ENCODE measurements at regions not wholly inside any gene's neighbourhood (a gene's known extent, or its start where the extent isn't known, plus 50 kb on each side); places are given as distances from the start of the nearest gene placed in this dataset.
"Not testable (repeated sequence)": the region's sequence is repeated elsewhere in the genome, so short reads cannot be mapped to it uniquely, and the experiment has no call there.

GRCh38 chr16:65808790-65809189, 557.7 kb upstream of the CDH5 start:
- Mint-ChIP-seq H3K36me3 (no peaks in the 10 kb centered on the region), H3K27me3 (peaks cover 2 to 10% of the 10 kb centered on the region in 2 donors), H3K4me3 (no peak overlapping the region), H3K4me1 (no peaks in the 10 kb centered on the region), H3K27ac (no peak overlapping the region), H3K9me3 (peaks cover 0 to 30% (median 4%) of the 10 kb centered on the region in 3 donors)
- Histone ChIP-seq H3K27ac (ENCODE audit: low read length) (no peak overlapping the region), H3K4me1 (ENCODE audit: control insufficient read depth in 1 of 2, extremely low read depth in 1 of 2, insufficient read depth in 2 of 2, low read length in 2 of 2) (no peaks in the 10 kb centered on the region), H3K9me3 (no peaks in the 10 kb centered on the region), H3K27me3 (replicated peaks in 1 of 2; ENCODE audit: control insufficient read depth in 2 of 2, extremely low read depth in 1 of 2, insufficient read depth in 2 of 2, low read length in 1 of 2) (no peaks in the 10 kb centered on the region), H3K4me3 (ENCODE audit: control insufficient read depth in 1 of 2, extremely low read depth in 1 of 2, low read length in 1 of 2) (no peak overlapping the region), H3K36me3 (ENCODE audit: control insufficient read depth in 2 of 2, extremely low read depth in 1 of 2, insufficient read depth in 1 of 2, low read length in 1 of 2) (no peaks in the 10 kb centered on the region)
- no peak for ATAC-seq (replicated peaks in 1 of 4)
- ChIA-PET CTCF (no interaction called here), POLR2A (no interaction called here)
- DNase-seq = no peak
- WGBS (ENCODE audit: insufficient coverage) = 72% methylated on average over 2 of the region's 4 CpGs

- ChIA-PET POLR2A (no interaction called here), CTCF (no interaction called here)
- Mint-ChIP-seq H3K36me3 (no peaks in the 10 kb centered on the region), H3K27me3 (peaks cover 2 to 9% of the 10 kb centered on the region in 2 donors), H3K27ac (no peak overlapping the region), H3K9me3 (peaks cover 0 to 33% (median 4%) of the 10 kb centered on the region in 3 donors), H3K4me1 (no peaks in the 10 kb centered on the region), H3K4me3 (no peak overlapping the region)
- H3K4me1 ChIP-seq (ENCODE audit: control insufficient read depth in 1 of 2, extremely low read depth in 1 of 2, insufficient read depth in 2 of 2, low read length in 2 of 2) = no peaks in the 10 kb centered on the region
- H3K27me3 ChIP-seq (replicated peaks in 1 of 2; ENCODE audit: control insufficient read depth in 2 of 2, extremely low read depth in 1 of 2, insufficient read depth in 2 of 2, low read length in 1 of 2) = no peaks in the 10 kb centered on the region
- WGBS (ENCODE audit: insufficient coverage) = 14% methylated on average over 1 of the region's 1 CpG
- H3K9me3 ChIP-seq = no peaks in the 10 kb centered on the region
- DNase-seq (no peak), ATAC-seq (replicated peaks in 1 of 4) (no peak)
- no peak overlapping the region for H3K4me3 ChIP-seq (ENCODE audit: control insufficient read depth in 1 of 2, extremely low read depth in 1 of 2, low read length in 1 of 2)
- H3K36me3 ChIP-seq (ENCODE audit: control insufficient read depth in 2 of 2, extremely low read depth in 1 of 2, insufficient read depth in 1 of 2, low read length in 1 of 2) = no peaks in the 10 kb centered on the region
- no peak overlapping the region for H3K27ac ChIP-seq (ENCODE audit: low read length)
Observed at GRCh38 chr16:65807858-65808257, 558.6 kb upstream of the CDH5 start.

- POLR2A ChIA-PET; ATAC-seq (replicated peaks in 1 of 4); H3K36me3 Mint-ChIP-seq; H3K4me3 Mint-ChIP-seq; H3K4me1 ChIP-seq (ENCODE audit: control insufficient read depth in 1 of 2, extremely low read depth in 1 of 2, insufficient read depth in 2 of 2, low read length in 2 of 2); H3K27me3 ChIP-seq (replicated peaks in 1 of 2; ENCODE audit: control insufficient read depth in 2 of 2, extremely low read depth in 1 of 2, insufficient read depth in 2 of 2, low read length in 1 of 2); H3K27me3 Mint-ChIP-seq; CTCF ChIA-PET; H3K4me1 Mint-ChIP-seq; H3K9me3 ChIP-seq; H3K27ac ChIP-seq (ENCODE audit: low read length); H3K27ac Mint-ChIP-seq; H3K36me3 ChIP-seq (ENCODE audit: control insufficient read depth in 2 of 2, extremely low read depth in 1 of 2, insufficient read depth in 1 of 2, low read length in 1 of 2); DNase-seq; H3K4me3 ChIP-seq (ENCODE audit: control insufficient read depth in 1 of 2, extremely low read depth in 1 of 2, low read length in 1 of 2): not testable (repeated sequence)
- peaks cover 0 to 22% (median 4%) of the 10 kb centered on the region in 3 donors for H3K9me3 Mint-ChIP-seq
Observed at GRCh38 chr16:65805704-65806103, 560.8 kb upstream of the CDH5 start.

- Histone ChIP-seq H3K27ac (ENCODE audit: low read length) (no peak overlapping the region), H3K9me3 (no peaks in the 10 kb centered on the region), H3K4me1 (ENCODE audit: control insufficient read depth in 1 of 2, extremely low read depth in 1 of 2, insufficient read depth in 2 of 2, low read length in 2 of 2) (no peaks in the 10 kb centered on the region), H3K4me3 (ENCODE audit: control insufficient read depth in 1 of 2, extremely low read depth in 1 of 2, low read length in 1 of 2) (no peak overlapping the region), H3K27me3 (replicated peaks in 1 of 2; ENCODE audit: control insufficient read depth in 2 of 2, extremely low read depth in 1 of 2, insufficient read depth in 2 of 2, low read length in 1 of 2) (peaks cover 0 to 2% of the 10 kb centered on the region in 2 experiments), H3K36me3 (ENCODE audit: control insufficient read depth in 2 of 2, extremely low read depth in 1 of 2, insufficient read depth in 1 of 2, low read length in 1 of 2) (no peaks in the 10 kb centered on the region)
- H3K4me1 Mint-ChIP-seq = no peaks in the 10 kb centered on the region
- ChIA-PET POLR2A (no interaction called here), CTCF (no interaction called here)
- no peak overlapping the region for H3K27ac Mint-ChIP-seq
- H3K36me3 Mint-ChIP-seq = no peaks in the 10 kb centered on the region
- DNase-seq = no peak
- peaks cover 0 to 9% (median 4%) of the 10 kb centered on the region in 3 donors for H3K9me3 Mint-ChIP-seq
- peaks cover 0 to 4% of the 10 kb centered on the region in 2 donors for H3K27me3 Mint-ChIP-seq
- ATAC-seq (replicated peaks in 1 of 4) = no peak
- WGBS (ENCODE audit: insufficient coverage) = no CpG with 5 or more reads among the region's 3 CpGs
- H3K4me3 Mint-ChIP-seq = no peak overlapping the region
Observed at GRCh38 chr16:65796481-65796880, 570.0 kb upstream of the CDH5 start.

- Histone ChIP-seq H3K27me3 (replicated peaks in 1 of 2; ENCODE audit: control insufficient read depth in 2 of 2, extremely low read depth in 1 of 2, insufficient read depth in 2 of 2, low read length in 1 of 2) (peaks cover 0 to 2% of the 10 kb centered on the region in 2 experiments), H3K9me3 (no peaks in the 10 kb centered on the region), H3K4me1 (ENCODE audit: control insufficient read depth in 1 of 2, extremely low read depth in 1 of 2, insufficient read depth in 2 of 2, low read length in 2 of 2) (no peaks in the 10 kb centered on the region), H3K4me3 (ENCODE audit: control insufficient read depth in 1 of 2, extremely low read depth in 1 of 2, low read length in 1 of 2) (no peak overlapping the region), H3K36me3 (ENCODE audit: control insufficient read depth in 2 of 2, extremely low read depth in 1 of 2, insufficient read depth in 1 of 2, low read length in 1 of 2) (no peaks in the 10 kb centered on the region), H3K27ac (ENCODE audit: low read length) (no peak overlapping the region)
- H3K27ac Mint-ChIP-seq = no peak overlapping the region
- ChIA-PET CTCF (no interaction called here), POLR2A (no interaction called here)
- no peaks in the 10 kb centered on the region for H3K4me1 Mint-ChIP-seq
- DNase-seq (no peak), ATAC-seq (replicated peaks in 1 of 4) (no peak)
- H3K4me3 Mint-ChIP-seq = no peak overlapping the region
- no peaks in the 10 kb centered on the region for H3K36me3 Mint-ChIP-seq
- H3K9me3 Mint-ChIP-seq = peaks cover 0 to 9% (median 4%) of the 10 kb centered on the region in 3 donors
- WGBS (ENCODE audit: insufficient coverage) = no CpG with 5 or more reads among the region's 1 CpG
- H3K27me3 Mint-ChIP-seq = peaks cover 0 to 4% of the 10 kb centered on the region in 2 donors
Observed at GRCh38 chr16:65794973-65795372, 571.5 kb upstream of the CDH5 start.

GRCh38 chr16:65793781-65794180, 572.7 kb upstream of the CDH5 start:
- H3K4me1 ChIP-seq (ENCODE audit: control insufficient read depth in 1 of 2, extremely low read depth in 1 of 2, insufficient read depth in 2 of 2, low read length in 2 of 2) = no peaks in the 10 kb centered on the region
- no peak for ATAC-seq (replicated peaks in 1 of 4)
- WGBS (ENCODE audit: insufficient coverage) = no CpG with 5 or more reads among the region's 3 CpGs

GRCh38 chr16:65790768-65791167, 575.7 kb upstream of the CDH5 start:
- ATAC-seq (replicated peaks in 1 of 4) (no peak), DNase-seq (no peak)
- no peaks in the 10 kb centered on the region for H3K4me1 Mint-ChIP-seq
- Histone ChIP-seq H3K9me3 (no peaks in the 10 kb centered on the region), H3K36me3 (ENCODE audit: control insufficient read depth in 2 of 2, extremely low read depth in 1 of 2, insufficient read depth in 1 of 2, low read length in 1 of 2) (no peaks in the 10 kb centered on the region), H3K4me1 (ENCODE audit: control insufficient read depth in 1 of 2, extremely low read depth in 1 of 2, insufficient read depth in 2 of 2, low read length in 2 of 2) (no peaks in the 10 kb centered on the region), H3K27me3 (replicated peaks in 1 of 2; ENCODE audit: control insufficient read depth in 2 of 2, extremely low read depth in 1 of 2, insufficient read depth in 2 of 2, low read length in 1 of 2) (peaks cover 2% of the 10 kb centered on the region in 2 experiments), H3K27ac (ENCODE audit: low read length) (no peak overlapping the region), H3K4me3 (ENCODE audit: control insufficient read depth in 1 of 2, extremely low read depth in 1 of 2, low read length in 1 of 2) (no peak overlapping the region)
- no peak overlapping the region for H3K27ac Mint-ChIP-seq
- ChIA-PET POLR2A (no interaction called here), CTCF (no interaction called here)
- no peaks in the 10 kb centered on the region for H3K36me3 Mint-ChIP-seq
- H3K4me3 Mint-ChIP-seq = no peak overlapping the region
- 56% methylated on average over 1 of the region's 2 CpGs for WGBS (ENCODE audit: insufficient coverage)
- H3K27me3 Mint-ChIP-seq = peaks cover 0 to under 1% of the 10 kb centered on the region in 2 donors
- peaks cover 0 to 6% (median under 1%) of the 10 kb centered on the region in 3 donors for H3K9me3 Mint-ChIP-seq

More at GRCh38 chr16:65793781-65794180, 572.7 kb upstream of the CDH5 start:
- Histone ChIP-seq H3K4me3 (ENCODE audit: control insufficient read depth in 1 of 2, extremely low read depth in 1 of 2, low read length in 1 of 2) (no peak overlapping the region), H3K36me3 (ENCODE audit: control insufficient read depth in 2 of 2, extremely low read depth in 1 of 2, insufficient read depth in 1 of 2, low read length in 1 of 2) (no peaks in the 10 kb centered on the region), H3K9me3 (no peaks in the 10 kb centered on the region), H3K27ac (ENCODE audit: low read length) (no peak overlapping the region), H3K27me3 (replicated peaks in 1 of 2; ENCODE audit: control insufficient read depth in 2 of 2, extremely low read depth in 1 of 2, insufficient read depth in 2 of 2, low read length in 1 of 2) (peaks cover 0 to 2% of the 10 kb centered on the region in 2 experiments)
- no peak overlapping the region for H3K4me3 Mint-ChIP-seq
- ChIA-PET CTCF (no interaction called here), POLR2A (no interaction called here)
- no peaks in the 10 kb centered on the region for H3K36me3 Mint-ChIP-seq
- H3K27me3 Mint-ChIP-seq = peaks cover 0 to 4% of the 10 kb centered on the region in 2 donors
- no peaks in the 10 kb centered on the region for H3K4me1 Mint-ChIP-seq
- H3K9me3 Mint-ChIP-seq = peaks cover 0 to 9% (median 4%) of the 10 kb centered on the region in 3 donors
- no peak overlapping the region for H3K27ac Mint-ChIP-seq
- no peak for DNase-seq

Data from T-cell (primary cell).